IPS-NIHi7 (cell line): ENCODE measurements at regions not wholly inside any gene's neighbourhood (a gene's known extent, or its start where the extent isn't known, plus 50 kb on each side); places are given as distances from the start of the nearest gene placed in this dataset.

Experiments
- DNase-seq: peaks from one replicate; pipeline ENCODE4 v3.0.0; 2012; ENCODE audit warnings: mixed read lengths; ENCODE audit errors: extremely low spot score

DNA sequence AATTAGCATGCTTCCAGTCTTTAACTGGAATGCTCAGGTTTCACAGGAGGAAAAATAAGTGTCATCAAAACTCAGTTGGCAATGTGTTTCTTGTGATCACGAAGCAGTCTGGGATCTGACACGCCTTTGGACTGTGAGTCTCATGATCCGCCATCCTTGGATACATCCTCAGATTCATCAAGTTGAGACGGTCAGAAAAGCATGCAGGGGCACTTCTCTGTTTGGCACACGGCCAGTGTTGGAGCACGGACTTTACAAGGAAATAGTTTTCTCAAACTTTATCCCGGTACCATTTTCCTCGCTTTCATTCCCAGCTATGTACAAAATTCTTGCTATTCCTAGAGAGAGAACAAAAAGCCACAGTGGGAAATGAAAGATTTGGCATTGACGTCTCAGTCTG is 88.4 kb upstream of the PARP11 start:
- DNase-seq, result no peak

DNA sequence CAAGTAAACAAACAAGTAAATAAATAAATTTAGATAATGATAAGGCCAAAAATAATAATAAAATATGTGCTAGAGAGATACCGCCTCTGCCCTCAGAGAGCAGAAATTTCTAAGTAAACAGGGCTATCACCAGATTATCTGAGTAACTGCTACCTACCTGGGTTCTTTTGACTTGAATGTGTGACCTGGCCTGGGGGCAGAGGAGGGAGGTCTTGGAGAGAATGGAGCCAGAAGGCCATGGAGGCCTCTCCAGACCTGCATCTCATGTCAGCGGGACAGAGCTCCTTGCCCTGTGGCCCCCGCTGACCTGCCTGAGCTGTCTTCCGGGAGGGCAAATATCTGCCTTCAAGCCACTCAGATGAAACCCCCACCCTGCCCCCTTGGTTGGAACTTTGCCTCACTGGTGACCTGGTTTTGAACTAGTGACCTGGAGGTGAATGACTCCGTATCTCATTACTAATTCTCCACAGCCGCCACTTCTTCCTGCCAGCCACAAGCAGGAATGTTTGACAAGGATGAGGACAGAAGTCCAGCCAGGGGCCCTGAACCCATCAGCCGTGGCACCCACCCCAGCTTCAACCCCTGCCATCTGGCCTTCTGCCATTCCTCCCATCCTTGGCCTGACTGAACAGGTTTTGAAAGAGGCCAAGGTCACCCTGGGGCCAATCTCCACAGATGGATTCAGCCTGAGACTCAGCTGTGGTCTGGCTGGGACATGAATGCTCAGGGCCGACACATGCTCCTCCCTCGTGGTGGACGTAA is 86.8 kb upstream of the PARP11 start:
- DNase-seq, result no peak

DNA sequence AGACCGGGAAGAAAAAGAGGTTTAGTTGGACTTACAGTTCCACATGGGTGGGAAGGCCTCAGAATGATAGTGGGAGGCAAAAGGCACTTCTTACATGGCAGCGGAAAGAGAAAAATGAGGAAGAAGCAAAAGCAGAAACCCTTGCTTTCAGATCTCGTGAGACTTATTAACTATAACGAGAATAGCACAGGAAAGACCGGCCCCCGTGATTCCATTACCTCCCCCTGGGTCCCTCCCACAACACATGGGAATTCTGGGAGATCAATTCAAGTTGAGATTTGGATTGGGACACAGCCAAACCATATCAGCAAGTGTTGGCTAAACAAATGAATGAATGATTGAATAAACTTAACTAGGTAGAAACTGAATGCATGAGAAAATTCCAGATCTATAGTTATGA is 85.3 kb upstream of the PARP11 start:
- DNase-seq, result no peak

DNA sequence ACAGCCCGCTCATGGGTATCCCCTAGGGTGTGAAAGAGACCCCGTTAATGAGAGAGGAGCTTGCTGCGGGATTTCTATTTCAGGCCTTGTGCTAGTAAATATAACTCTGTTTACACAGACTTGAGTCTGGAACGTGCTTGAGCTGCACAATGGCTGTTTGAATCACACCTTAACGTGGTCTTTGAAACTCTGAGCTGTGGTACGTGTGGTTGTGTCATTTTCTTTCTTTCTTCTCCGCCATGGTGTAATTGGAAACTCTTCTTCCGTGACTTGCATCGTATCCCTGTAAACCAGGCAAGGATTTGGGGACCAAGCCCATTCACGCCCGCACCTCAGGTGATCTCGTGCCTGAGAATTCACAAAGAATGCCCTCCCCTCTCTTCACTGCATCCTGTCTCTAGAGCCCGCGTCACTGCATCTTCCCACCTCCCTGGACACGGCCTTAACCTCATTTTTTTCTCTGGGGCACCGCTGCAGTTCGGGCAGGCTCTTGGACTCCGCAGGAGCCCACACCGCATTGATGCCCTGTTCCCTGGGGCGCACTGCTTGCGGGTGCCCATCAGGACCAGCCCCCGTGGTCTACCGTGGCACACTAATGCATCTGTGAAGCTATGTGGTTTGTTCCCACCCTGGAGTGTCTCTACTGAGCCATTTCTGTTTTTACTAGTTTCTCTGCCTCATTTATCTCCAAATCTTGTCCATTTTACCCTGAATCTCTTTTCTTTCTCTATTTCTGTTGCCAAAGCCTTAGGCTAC is 78.4 kb upstream of the PARP11 start:
- no peak for DNase-seq

DNA sequence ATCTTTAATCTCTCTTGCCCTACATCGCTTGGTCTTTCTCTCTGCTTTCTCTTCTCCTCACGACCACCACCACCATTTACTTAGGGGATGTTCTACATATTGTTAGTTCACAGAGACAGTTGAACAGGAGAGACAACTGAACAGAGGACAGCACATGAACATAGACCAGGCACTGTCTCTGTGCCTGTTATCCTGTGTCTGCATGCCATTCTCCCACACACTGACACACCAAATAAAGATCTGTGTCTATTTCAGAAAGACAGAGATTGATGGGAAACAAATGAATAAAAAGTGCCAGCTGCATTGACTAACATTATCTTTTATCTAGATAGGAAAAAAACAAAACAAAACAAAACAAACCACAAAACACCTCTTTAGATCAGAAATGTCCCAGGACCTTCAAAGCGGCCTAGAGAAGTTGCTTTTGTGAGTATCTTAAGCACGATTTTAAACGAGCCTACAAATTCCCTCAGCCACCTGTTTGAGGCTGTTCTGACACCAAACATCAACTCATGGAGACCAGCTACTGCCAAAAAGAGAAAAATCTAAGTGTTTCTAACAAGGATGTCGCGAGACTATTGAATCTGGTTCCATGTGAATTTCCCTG is 77.6 kb upstream of the PARP11 start:
- DNase-seq, result no peak

DNA sequence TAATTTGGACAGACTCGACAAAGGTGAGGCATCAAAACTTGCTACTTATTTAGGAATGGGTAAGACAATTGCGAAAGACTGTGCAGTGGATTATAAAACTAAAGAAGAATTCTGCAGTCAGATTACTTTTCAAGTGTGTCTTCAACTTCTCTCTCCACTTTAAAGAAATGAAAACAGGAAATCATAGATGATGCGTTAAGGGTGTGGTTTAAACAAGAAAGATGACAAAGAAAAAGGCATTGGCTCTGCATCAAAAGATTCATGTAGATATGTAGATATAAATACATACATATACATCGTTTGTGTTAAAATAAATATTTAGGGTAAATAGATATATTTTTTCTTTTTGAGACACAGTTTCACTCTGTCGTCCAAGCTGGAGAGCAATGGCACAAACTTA is 74.6 kb upstream of the PARP11 start:
- no peak for DNase-seq

DNA sequence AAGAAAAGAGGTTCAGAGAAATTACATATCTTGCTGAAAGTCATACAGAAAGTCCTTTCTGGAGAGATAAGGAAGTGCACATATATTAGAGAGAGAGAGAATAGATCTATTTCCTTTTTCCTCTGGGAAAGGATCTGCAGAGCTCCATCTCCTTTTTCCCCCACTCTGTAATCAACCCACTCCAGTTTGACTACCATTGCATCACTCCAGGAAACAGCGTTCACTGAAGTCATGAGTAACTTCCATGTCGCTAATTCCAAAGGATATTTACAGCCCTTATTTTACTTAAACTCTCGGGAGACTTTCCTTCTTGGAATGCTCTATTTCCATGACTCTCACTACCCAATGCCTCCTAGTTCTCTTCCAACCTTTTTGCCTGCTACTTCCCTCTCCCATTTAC is 72.5 kb upstream of the PARP11 start:
- no peak for DNase-seq

DNA sequence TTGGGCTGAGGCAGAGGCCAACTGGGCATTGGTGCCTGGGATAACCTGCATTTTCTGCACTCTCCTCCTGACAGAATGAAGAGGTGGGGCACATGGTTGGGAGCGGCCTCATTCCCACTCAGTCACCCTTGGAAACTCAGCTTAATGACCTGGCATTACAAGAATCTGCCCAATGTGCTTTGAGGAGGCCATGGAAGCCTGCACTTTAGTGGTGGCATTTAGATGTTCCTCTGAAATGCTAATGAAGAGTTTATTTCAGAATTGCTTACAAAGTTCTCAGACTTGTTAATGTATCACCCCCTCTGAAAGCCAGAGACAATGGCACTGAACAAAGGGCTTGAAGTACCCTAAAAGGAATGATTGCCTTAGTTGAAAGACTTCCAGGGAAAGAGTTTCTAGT is 71.4 kb upstream of the PARP11 start:
- peak; percentile 69 for DNase-seq

DNA sequence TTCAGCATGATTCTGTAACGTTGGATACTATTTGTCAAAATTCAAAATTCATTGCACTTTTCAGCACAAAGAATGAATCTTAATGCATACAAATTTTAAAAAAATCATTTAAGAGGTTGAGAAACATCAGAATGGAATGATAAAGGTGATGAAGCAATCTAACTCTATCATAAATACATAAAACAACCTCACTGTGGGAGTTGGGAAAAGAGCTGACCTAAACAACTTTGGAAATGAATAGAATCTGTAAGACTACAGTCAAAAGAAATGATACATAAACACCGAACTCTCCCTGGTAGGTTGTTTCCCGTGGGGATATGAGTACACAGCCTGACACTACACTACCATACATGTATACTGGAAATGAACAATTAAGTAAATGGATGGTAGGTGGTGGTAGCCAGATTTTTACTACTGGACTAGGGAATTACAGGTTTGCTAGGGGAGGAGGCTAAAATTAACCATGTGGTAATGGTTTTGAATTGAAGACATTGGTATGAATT is 64.9 kb upstream of the PARP11 start:
- DNase-seq, result no peak

DNA sequence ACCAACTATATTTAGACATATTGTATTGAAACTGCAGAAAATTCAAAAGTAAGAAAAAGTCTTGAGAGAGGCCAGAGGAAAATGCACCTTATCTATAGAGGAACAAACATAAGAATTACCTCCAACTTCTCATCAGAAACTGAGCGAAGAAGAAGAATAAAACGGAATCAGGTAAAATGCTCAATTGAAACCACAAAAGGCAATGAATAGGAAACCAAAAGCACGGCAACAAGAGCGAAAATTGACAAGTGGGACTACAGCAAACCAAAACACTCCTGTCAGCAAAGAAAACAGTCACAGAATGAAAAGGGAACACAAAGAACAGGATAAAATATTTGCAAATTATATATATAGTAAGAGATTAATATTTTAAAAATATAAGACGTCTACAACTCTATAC is 61.9 kb upstream of the PARP11 start:
- no peak for DNase-seq

DNA sequence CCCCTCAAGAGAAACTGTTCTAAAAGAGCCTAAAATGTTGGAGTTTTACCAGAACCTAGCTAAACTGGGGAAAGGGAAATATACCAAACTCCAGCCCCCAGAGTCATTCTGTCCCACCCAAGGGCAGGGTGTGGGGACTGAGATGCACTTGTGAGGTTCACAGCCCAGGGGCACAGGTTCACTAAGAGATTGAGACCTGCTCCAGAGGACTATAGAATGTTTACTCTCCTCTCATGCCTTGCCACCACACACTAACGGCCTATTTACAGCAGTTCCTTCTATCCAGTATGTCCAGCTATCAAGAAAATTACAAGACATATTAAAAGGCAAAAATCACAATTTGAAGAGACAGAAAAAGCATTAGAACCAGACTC is 60.6 kb upstream of the PARP11 start:
- no peak for DNase-seq

DNA sequence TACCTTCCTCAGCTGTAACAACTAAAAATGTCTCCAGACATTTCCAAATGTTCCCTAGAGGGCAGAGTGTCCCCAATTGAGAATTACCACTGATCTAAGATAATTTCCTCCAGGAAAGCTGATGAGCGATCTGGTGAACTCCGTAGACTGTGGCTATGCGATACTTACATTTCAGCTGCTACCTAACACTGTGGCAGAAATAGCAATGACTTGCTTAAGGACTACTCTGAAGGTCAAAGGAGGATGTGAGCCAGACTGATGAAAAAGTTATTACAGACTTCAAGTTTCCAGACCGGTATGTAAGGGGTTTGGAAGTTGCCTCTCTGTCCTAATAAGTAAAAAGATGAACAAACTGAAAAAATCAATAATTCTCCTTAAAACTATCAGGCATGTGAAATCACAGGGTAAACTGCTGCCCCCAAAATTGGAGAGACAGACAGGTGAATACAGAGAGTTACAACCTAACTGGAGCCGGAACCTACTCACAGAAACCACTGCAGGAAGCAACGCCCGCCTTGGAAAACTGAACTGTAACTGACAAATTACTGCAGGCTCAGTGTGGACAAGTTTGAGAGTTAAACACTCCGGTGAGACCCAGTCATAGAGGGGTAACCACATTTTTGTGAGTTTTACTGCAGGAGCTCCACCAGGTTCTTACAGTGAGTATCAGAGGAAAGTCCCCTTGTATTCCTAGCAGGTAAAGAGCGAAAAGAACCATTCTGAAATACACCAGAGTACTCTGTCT is 60.0 kb upstream of the PARP11 start:
- DNase-seq, result no peak

DNA sequence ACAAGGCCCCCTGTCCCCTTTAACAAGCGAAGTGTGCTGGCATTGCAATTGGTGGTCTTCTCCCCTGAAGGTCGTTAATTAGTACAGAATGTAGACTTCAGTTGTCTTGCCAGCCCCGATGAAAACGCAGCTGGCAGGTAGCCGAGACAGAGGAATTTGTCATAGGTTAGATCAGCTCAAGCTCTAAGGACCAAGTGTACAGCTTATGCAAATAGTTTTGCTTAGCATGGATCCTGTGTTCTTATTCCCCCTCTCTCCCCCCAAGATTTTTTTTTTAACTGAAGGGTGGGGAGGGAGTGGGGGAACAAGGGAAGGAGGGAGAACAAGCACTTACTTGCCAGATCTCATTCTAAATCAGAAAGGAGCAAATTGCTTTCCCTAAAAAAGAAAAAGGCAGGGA is 58.6 kb upstream of the PARP11 start:
- no peak for DNase-seq

DNA sequence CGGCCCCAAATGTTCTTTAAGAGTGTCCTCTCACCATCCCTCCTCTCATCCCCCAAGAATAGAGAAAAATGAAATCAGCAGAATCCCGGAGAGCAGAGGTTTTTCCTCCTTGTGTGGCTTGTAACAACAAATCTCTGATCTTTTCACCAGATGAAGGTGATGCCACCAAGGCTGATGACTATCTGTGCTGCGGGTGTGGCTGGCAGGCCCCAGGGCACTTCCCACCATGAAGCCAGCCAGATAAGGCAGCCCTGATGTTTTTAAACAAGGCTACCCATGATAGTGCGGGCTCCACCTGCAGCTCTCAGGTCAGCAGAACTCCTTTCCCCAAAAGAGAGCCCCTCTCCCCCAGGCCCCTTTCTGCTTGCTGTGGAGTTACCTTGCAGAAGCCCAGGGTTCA is 58.0 kb upstream of the PARP11 start:
- no peak for DNase-seq

DNA sequence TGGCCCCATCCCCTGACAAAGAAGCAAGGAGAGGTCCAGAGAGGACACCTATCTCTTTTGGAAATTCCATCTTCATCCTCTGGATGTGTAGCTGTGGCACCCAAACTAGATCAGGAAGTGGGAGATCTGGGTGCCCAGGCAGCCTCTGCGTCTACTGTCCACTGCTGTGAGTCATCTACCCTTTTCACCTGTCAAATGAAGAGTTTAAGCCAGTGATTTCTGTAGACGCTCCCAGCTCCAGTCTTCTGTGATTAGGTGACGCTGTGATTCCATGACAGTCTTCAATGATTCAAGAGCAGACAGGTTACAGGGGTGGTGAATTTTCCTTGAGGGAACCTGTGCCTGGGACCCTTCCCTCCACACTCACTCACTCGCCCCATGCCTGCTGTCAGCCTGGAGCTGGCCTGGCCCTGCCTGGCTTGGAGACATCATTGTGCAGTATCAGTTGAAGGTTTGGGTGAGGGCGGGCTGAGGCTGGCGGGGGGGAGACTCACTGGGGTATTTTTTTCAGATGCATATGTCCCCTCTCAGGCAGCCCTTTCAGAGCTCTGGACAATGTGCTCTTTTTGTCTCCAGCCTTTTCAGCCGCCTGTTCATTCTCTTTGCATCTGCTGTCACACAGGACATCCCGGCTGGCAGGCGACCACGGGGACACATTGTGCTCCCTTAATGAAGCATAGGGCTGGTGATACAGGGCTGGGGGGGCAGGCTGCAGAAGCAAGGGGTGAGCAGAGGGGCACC is 56.8 kb upstream of the PARP11 start:
- DNase-seq, result no peak

DNA sequence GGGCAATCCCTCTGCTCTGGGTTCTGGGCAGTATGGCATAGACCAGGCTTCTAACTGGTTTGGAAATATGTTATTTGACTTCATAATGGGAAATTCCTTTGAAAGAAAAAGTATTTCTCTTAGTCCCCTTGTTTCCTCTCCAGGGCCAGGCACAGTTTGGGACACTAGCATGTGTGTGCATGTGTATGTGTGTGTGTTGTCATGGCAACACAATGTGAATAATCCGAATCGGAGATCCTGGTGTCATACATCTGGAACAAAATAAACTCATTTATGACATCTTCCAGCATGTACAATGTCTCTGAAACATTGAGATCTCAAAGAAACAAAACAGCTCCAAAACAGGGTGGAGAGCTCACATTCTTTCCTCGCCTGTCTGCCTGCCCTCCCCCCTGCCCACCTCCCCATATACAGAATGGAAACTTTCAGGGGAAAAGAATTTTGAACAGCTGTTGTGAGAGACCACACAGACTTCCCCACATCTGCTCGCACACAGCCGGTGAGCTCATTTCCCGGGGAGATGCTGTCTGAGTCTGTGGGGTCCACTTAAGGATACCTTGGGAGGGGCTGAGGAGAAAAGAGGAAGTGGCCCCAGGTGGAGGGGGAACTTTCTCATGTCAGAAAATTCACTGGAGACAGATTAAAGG is 55.5 kb upstream of the PARP11 start:
- DNase-seq, result no peak

DNA sequence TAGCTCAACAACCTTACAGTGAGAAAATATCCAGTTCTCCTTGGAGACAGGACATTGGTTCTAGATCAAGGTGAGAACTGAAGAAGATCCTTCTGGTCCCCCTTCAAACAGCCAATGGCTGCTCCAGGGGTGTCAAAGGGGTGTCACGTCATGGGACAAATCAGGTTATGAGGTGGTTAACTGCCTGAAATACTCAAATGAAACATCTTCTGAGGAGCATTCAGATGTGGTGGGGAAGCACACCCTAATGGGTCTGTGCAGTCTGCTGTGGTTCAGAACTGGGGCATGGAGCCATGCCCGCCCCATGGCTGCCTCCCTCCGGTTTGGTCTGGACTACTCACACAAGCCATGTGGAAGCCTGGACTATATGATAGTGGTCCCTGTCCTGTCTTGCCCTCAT is 52.4 kb upstream of the PARP11 start:
- no peak for DNase-seq

DNA sequence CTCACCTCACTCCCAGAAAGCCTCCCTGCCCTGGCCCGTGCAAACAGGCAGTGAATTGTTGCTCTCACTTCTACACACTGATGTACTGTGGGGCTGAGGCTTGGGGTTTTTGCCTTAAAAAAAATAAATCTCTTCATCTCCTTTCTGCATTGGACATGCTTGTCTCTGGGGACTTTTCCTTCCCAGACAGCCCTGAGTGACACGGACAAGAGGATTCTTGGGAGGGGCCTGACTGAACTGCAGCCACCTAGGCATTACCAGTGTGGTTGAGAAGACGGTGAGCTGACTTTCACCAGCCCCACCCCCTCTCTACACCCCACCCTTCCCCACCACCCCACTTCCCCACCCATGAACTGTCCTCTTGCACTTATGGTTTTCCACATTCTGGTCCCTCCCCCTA is 51.6 kb upstream of the PARP11 start:
- no peak for DNase-seq

DNA sequence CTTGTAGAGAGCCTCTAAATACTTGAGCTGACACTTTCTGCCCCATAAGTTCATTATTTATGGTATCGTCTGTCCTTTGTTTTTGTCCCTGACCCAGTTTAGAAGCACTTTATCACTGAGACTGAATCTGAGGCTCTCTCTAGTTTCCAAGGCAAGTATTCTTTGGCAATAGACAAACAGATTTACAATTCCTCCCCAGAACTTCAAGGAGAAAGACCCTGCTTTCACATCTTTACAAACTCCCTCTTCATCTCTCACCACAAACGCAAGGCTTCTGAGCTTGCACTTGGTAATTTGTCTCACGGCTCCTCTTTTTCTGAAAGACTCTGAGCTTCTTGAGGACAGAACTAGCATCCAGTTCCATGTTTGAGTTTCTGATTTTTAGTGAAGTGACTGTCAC is 49.8 kb upstream of the PARP11 start:
- DNase-seq, result no peak
